ENCODE measurements at regions not wholly inside any gene's neighbourhood (a gene's known extent, or its start where the extent isn't known, plus 50 kb on each side); places are given as distances from the start of the nearest gene placed in this dataset.

- TF ChIP-seq CTCF (IDR thresholded peaks at IDR 0.05 in 2 of 3, conservative IDR thresholded peaks at IDR 0.05 in 1 of 3; ENCODE audit: control insufficient read depth in 2 of 3, extremely low read depth in 1 of 3, insufficient read depth in 1 of 3, low read depth in 3 of 3, low read length in 3 of 3): no peak
- TF ChIP-seq HSF1 (IDR thresholded peaks at IDR 0.05; ENCODE audit: low read depth, low read length): no peak
- TF ChIP-seq IKZF2 (IDR thresholded peaks at IDR 0.05): no peak
- TF ChIP-seq, protein P1, sequence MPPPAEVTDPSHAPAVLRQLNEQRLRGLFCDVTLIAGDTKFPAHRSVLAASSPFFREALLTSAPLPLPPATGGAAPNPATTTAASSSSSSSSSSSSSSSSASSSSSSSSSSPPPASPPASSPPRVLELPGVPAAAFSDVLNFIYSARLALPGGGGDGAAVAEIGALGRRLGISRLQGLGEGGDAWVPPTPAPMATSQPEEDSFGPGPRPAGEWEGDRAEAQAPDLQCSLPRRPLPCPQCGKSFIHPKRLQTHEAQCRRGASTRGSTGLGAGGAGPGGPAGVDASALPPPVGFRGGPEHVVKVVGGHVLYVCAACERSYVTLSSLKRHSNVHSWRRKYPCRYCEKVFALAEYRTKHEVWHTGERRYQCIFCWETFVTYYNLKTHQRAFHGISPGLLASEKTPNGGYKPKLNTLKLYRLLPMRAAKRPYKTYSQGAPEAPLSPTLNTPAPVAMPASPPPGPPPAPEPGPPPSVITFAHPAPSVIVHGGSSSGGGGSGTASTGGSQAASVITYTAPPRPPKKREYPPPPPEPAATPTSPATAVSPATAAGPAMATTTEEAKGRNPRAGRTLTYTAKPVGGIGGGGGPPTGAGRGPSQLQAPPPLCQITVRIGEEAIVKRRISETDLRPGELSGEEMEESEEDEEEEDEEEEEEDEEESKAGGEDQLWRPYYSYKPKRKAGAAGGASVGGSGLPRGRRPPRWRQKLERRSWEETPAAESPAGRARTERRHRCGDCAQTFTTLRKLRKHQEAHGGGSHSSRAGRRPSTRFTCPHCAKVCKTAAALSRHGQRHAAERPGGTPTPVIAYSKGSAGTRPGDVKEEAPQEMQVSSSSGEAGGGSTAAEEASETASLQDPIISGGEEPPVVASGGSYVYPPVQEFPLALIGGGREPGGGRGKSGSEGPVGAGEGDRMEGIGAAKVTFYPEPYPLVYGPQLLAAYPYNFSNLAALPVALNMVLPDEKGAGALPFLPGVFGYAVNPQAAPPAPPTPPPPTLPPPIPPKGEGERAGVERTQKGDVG (CRISPR knock-in tag; IDR thresholded peaks at IDR 0.05): no peak
- no peak for TF ChIP-seq NFIC (IDR thresholded peaks at IDR 0.05; ENCODE audit: low read depth, low read length)
- TF ChIP-seq SUPT20H (IDR thresholded peaks at IDR 0.05; ENCODE audit: borderline replicate concordance, control insufficient read depth, low read depth, low read length): no peak
- TF ChIP-seq TCF7 (IDR thresholded peaks at IDR 0.05; ENCODE audit: borderline replicate concordance): no peak
Measured at GRCh38 chr18:40841467-40841866, 1113.6 kb upstream of the PIK3C3 start (continued).

Measured in GM12878 (cell line).